GM23338 (cell line): ENCODE measurements at regions not wholly inside any gene's neighbourhood (a gene's known extent, or its start where the extent isn't known, plus 50 kb on each side); places are given as distances from the start of the nearest gene placed in this dataset.

Experiments used
- ATAC-seq: fragments of 200-7000 bp; cut with Tn5 transposase; 3 replicates; pipeline ENCODE4 v1.9.1; 2020
- DNase-seq: peaks from one replicate; pipeline ENCODE4 v3.0.0-alpha.2; 2015; ENCODE audit warnings: low spot score
- H2AFZ ChIP-seq: fragments of 200-600 bp; sonication (generic); 2 replicates; pipeline ENCODE4 v1.8.0; 2016; ENCODE audit warnings: antibody characterized with exemption, mild to moderate bottlenecking, moderate library complexity
- H3F3A ChIP-seq: fragments of 200-600 bp; sonication (generic); replicated peaks from 2 replicates; pipeline ENCODE4 v1.8.0; 2017; ENCODE audit warnings: antibody characterized with exemption, mixed run types, low read depth
- H3K27ac ChIP-seq: fragments of 200-600 bp; sonication (generic); 2 replicates; pipeline ENCODE4 v1.6.1; 2016; ENCODE audit warnings: low read depth
- H3K27me3 ChIP-seq: fragments of 200-600 bp; sonication (generic); 2 replicates; pipeline ENCODE4 v1.8.0; 2016; ENCODE audit warnings: mild to moderate bottlenecking, mixed run types, moderate library complexity; ENCODE audit not compliant: insufficient read depth
- H3K36me3 ChIP-seq: fragments of 200-600 bp; sonication (generic); 2 replicates; pipeline ENCODE4 v1.8.0; 2016; ENCODE audit warnings: mild to moderate bottlenecking; ENCODE audit not compliant: insufficient read depth
- H3K4me1 ChIP-seq: fragments of 200-600 bp; sonication (generic); 2 replicates; pipeline ENCODE4 v1.8.0; 2016; ENCODE audit warnings: mild to moderate bottlenecking, moderate library complexity; ENCODE audit not compliant: insufficient read depth
- H3K4me2 ChIP-seq: fragments of 200-600 bp; sonication (generic); 2 replicates; pipeline ENCODE4 v1.7.1; 2017; ENCODE audit warnings: mixed run types
- H3K4me3 ChIP-seq: fragments of 200-600 bp; sonication (generic); 2 replicates; pipeline ENCODE4 v1.6.1; 2016; ENCODE audit warnings: mixed run types
- H3K79me2 ChIP-seq: fragments of 200-600 bp; sonication (generic); replicated peaks from 2 replicates; pipeline ENCODE4 v1.8.0; 2017; ENCODE audit warnings: mild to moderate bottlenecking; ENCODE audit not compliant: insufficient read depth
- H3K9me2 ChIP-seq: fragments of 200-600 bp; sonication (generic); 2 replicates; pipeline ENCODE4 v1.8.0; 2017; ENCODE audit not compliant: insufficient read depth
- H4K20me1 ChIP-seq: fragments of 200-600 bp; sonication (generic); replicated peaks from 2 replicates; pipeline ENCODE4 v1.8.0; 2017; ENCODE audit warnings: mild to moderate bottlenecking; ENCODE audit not compliant: insufficient read depth
- H3K27ac Mint-ChIP-seq: 2 replicates; pipeline ENCODE4 v1.8.0; 2020; ENCODE audit warnings: inconsistent platforms, mild to moderate bottlenecking, moderate library complexity, mixed read lengths
- H3K27me3 Mint-ChIP-seq: 3 replicates; pipeline ENCODE4 v1.8.0; 2022; ENCODE audit warnings: low read depth, mild to moderate bottlenecking, moderate library complexity, mixed read lengths, inconsistent platforms; ENCODE audit not compliant: insufficient read depth, poor library complexity
- H3K36me3 Mint-ChIP-seq: 3 replicates; pipeline ENCODE4 v1.8.0; 2021; ENCODE audit warnings: low read depth, mild to moderate bottlenecking, inconsistent platforms, moderate library complexity, mixed read lengths
- H3K4me1 Mint-ChIP-seq: 3 replicates; pipeline ENCODE4 v1.8.0; 2020; ENCODE audit warnings: mild to moderate bottlenecking, inconsistent platforms, mixed read lengths
- H3K4me3 Mint-ChIP-seq: 3 replicates; pipeline ENCODE4 v1.8.0; 2021; ENCODE audit warnings: moderate library complexity, mild to moderate bottlenecking, inconsistent platforms, mixed read lengths
- H3K9me3 Mint-ChIP-seq: 3 replicates; pipeline ENCODE4 v1.8.0; 2020; ENCODE audit warnings: moderate library complexity, mild to moderate bottlenecking, inconsistent platforms, mixed read lengths
- CREB1 ChIP-seq: fragments of 250-450 bp; sonication (Bioruptor Pico); IDR thresholded peaks from 2 replicates; pipeline ENCODE4 v1.5.0; 2020; ENCODE audit warnings: low read depth, mild to moderate bottlenecking, moderate library complexity
- EZH2 ChIP-seq: fragments of 200-600 bp; sonication (generic); IDR thresholded peaks from one replicate; pipeline ENCODE4 v1.8.0; 2017; ENCODE audit warnings: antibody characterized with exemption, mild to moderate bottlenecking, low read depth; ENCODE audit not compliant: unreplicated experiment
- JUNB ChIP-seq: IDR thresholded peaks from one replicate; pipeline ENCODE4 v1.6.1; 2016; ENCODE audit warnings: antibody characterized with exemption; ENCODE audit not compliant: unreplicated experiment
- NANOG ChIP-seq: IDR thresholded peaks from 2 replicates; pipeline ENCODE4 v1.6.1; 2016; ENCODE audit warnings: antibody characterized with exemption, borderline replicate concordance
- POLR2AphosphoS5 ChIP-seq: IDR thresholded peaks from 2 replicates; pipeline ENCODE4 v1.6.1; 2016; ENCODE audit warnings: antibody characterized with exemption, low read depth
- STAT1 ChIP-seq: IDR thresholded peaks from one replicate; pipeline ENCODE4 v1.6.1; 2016; ENCODE audit warnings: antibody characterized with exemption; ENCODE audit not compliant: unreplicated experiment
- ZNF114 ChIP-seq: fragments of 250-450 bp; sonication (Bioruptor Pico); IDR thresholded peaks from 2 replicates; pipeline ENCODE4 v1.5.0; 2020; ENCODE audit warnings: mild to moderate bottlenecking, moderate library complexity
- TF ChIP-seq, protein P1 (sequence below): IDR thresholded peaks from 2 replicates; pipeline ENCODE4 v1.6.1; 2016; ENCODE audit warnings: antibody characterized with exemption
- TF ChIP-seq, protein P2 (sequence below), 2 experiments: fragments of 200-600 bp in 1 of 2; sonication (generic) in 1 of 2; conservative IDR thresholded peaks; 2 replicates each; pipeline versions ENCODE4 v1.5.1 to v1.6.1; 2016 to 2017; ENCODE audit warnings: antibody characterized with exemption in 2 of 2, low read depth in 2 of 2, mild to moderate bottlenecking in 2 of 2, moderate library complexity in 1 of 2
- TF ChIP-seq, protein P3 (sequence below): fragments of 250-450 bp; sonication (Bioruptor Pico); IDR thresholded peaks from 2 replicates; pipeline ENCODE4 v1.5.0; 2020; ENCODE audit warnings: mild to moderate bottlenecking, moderate library complexity
- TF ChIP-seq, protein P4 (sequence below): IDR thresholded peaks from one replicate; pipeline ENCODE4 v1.6.1; 2018; ENCODE audit warnings: antibody characterized with exemption; ENCODE audit not compliant: unreplicated experiment

DNA sequence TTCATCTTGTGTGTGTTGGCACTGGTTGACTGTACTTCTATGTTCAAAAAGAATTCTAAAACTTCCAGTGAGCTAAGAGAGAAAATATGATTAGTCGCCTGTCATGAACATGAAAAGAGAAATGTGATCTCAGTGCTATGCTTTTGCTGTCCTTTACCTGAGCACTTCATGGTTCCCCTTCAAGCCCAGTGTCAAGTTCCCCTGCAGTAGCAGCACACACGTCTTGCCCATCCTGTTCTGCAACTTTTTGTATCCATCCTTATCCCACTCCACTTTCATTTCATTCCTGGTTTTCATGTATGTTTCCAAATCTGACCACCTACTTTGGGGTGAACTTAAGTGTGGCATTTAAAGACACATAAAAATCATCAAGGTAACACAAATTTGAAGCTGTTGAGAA is 848.0 kb upstream of the USP15 start (continued):
- TF ChIP-seq POLR2AphosphoS5 (no peak), EZH2 (no peak), NANOG (no peak), JUNB (no peak), CREB1 (CRISPR knock-in tag) (no peak)
- TF ChIP-seq, protein P1, sequence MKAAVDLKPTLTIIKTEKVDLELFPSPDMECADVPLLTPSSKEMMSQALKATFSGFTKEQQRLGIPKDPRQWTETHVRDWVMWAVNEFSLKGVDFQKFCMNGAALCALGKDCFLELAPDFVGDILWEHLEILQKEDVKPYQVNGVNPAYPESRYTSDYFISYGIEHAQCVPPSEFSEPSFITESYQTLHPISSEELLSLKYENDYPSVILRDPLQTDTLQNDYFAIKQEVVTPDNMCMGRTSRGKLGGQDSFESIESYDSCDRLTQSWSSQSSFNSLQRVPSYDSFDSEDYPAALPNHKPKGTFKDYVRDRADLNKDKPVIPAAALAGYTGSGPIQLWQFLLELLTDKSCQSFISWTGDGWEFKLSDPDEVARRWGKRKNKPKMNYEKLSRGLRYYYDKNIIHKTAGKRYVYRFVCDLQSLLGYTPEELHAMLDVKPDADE: no peak
- TF ChIP-seq, protein P2, sequence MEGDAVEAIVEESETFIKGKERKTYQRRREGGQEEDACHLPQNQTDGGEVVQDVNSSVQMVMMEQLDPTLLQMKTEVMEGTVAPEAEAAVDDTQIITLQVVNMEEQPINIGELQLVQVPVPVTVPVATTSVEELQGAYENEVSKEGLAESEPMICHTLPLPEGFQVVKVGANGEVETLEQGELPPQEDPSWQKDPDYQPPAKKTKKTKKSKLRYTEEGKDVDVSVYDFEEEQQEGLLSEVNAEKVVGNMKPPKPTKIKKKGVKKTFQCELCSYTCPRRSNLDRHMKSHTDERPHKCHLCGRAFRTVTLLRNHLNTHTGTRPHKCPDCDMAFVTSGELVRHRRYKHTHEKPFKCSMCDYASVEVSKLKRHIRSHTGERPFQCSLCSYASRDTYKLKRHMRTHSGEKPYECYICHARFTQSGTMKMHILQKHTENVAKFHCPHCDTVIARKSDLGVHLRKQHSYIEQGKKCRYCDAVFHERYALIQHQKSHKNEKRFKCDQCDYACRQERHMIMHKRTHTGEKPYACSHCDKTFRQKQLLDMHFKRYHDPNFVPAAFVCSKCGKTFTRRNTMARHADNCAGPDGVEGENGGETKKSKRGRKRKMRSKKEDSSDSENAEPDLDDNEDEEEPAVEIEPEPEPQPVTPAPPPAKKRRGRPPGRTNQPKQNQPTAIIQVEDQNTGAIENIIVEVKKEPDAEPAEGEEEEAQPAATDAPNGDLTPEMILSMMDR (conservative IDR thresholded peaks at IDR 0.05; ENCODE audit: low read depth in 2 of 2): no peak

DNA sequence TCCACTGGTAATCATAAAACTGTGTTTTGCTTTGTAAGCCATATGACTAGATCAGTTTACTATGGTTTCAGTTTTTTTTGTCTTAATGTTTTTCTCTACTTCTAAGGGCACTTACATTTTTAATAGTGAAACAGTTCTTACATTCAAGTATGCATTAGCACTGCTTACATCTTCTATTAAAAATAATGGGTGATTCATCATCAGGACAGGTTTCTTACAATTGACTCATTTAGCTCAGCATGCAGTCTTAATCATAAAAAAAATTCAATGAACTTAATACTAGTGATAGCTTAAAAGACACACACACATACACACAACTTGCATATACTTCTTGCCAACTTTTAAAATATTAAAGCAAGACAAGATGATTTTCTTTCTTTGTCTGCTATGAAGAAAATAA is 845.7 kb upstream of the USP15 start:
- H3K4me2 ChIP-seq: no peak overlapping the region
- H3K36me3 ChIP-seq: no peaks in the 10 kb centered on the region
- H4K20me1 ChIP-seq: no peaks in the 10 kb centered on the region
- H3K4me3 ChIP-seq: no peak overlapping the region
- no peaks in the 10 kb centered on the region for H3K79me2 ChIP-seq
- H3K27ac ChIP-seq: no peak overlapping the region
- no peaks in the 10 kb centered on the region for H3K9me2 ChIP-seq
- H3K4me3 Mint-ChIP-seq: no peak overlapping the region
- H2AFZ ChIP-seq: no peak overlapping the region
- no peak overlapping the region for H3K27ac Mint-ChIP-seq
- DNase-seq (no peak), ATAC-seq (no peak)
- no peaks in the 10 kb centered on the region for H3K9me3 Mint-ChIP-seq
- H3K27me3 ChIP-seq: no peaks in the 10 kb centered on the region
- no peaks in the 10 kb centered on the region; the same call in 2 of the 3 replicates for H3K36me3 Mint-ChIP-seq
- peaks cover 2% of the 10 kb centered on the region for H3K27me3 Mint-ChIP-seq
- H3K4me1 Mint-ChIP-seq: peaks cover 12% of the 10 kb centered on the region
- peaks cover 18% of the 10 kb centered on the region; the same call in 1 of the 2 replicates for H3K4me1 ChIP-seq
- no peaks in the 10 kb centered on the region for H3F3A ChIP-seq
- TF ChIP-seq ZNF114 (CRISPR knock-in tag) (no peak), POLR2AphosphoS5 (no peak), CREB1 (CRISPR knock-in tag) (no peak), STAT1 (no peak)
- TF ChIP-seq, protein P1: no peak
- TF ChIP-seq, protein P3, sequence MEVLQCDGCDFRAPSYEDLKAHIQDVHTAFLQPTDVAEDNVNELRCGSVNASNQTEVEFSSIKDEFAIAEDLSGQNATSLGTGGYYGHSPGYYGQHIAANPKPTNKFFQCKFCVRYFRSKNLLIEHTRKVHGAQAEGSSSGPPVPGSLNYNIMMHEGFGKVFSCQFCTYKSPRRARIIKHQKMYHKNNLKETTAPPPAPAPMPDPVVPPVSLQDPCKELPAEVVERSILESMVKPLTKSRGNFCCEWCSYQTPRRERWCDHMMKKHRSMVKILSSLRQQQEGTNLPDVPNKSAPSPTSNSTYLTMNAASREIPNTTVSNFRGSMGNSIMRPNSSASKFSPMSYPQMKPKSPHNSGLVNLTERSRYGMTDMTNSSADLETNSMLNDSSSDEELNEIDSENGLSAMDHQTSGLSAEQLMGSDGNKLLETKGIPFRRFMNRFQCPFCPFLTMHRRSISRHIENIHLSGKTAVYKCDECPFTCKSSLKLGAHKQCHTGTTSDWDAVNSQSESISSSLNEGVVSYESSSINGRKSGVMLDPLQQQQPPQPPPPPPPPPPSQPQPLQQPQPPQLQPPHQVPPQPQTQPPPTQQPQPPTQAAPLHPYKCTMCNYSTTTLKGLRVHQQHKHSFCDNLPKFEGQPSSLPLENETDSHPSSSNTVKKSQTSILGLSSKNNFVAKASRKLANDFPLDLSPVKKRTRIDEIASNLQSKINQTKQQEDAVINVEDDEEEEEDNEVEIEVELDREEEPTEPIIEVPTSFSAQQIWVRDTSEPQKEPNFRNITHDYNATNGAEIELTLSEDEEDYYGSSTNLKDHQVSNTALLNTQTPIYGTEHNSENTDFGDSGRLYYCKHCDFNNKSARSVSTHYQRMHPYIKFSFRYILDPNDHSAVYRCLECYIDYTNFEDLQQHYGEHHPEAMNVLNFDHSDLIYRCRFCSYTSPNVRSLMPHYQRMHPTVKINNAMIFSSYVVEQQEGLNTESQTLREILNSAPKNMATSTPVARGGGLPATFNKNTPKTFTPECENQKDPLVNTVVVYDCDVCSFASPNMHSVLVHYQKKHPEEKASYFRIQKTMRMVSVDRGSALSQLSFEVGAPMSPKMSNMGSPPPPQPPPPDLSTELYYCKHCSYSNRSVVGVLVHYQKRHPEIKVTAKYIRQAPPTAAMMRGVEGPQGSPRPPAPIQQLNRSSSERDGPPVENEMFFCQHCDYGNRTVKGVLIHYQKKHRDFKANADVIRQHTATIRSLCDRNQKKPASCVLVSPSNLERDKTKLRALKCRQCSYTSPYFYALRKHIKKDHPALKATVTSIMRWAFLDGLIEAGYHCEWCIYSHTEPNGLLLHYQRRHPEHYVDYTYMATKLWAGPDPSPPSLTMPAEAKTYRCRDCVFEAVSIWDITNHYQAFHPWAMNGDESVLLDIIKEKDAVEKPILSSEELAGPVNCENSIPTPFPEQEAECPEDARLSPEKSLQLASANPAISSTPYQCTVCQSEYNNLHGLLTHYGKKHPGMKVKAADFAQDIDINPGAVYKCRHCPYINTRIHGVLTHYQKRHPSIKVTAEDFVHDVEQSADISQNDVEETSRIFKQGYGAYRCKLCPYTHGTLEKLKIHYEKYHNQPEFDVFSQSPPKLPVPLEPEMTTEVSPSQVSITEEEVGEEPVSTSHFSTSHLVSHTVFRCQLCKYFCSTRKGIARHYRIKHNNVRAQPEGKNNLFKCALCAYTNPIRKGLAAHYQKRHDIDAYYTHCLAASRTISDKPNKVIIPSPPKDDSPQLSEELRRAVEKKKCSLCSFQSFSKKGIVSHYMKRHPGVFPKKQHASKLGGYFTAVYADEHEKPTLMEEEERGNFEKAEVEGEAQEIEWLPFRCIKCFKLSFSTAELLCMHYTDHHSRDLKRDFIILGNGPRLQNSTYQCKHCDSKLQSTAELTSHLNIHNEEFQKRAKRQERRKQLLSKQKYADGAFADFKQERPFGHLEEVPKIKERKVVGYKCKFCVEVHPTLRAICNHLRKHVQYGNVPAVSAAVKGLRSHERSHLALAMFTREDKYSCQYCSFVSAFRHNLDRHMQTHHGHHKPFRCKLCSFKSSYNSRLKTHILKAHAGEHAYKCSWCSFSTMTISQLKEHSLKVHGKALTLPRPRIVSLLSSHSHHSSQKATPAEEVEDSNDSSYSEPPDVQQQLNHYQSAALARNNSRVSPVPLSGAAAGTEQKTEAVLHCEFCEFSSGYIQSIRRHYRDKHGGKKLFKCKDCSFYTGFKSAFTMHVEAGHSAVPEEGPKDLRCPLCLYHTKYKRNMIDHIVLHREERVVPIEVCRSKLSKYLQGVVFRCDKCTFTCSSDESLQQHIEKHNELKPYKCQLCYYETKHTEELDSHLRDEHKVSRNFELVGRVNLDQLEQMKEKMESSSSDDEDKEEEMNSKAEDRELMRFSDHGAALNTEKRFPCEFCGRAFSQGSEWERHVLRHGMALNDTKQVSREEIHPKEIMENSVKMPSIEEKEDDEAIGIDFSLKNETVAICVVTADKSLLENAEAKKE (CRISPR knock-in tag): no peak
- TF ChIP-seq, protein P4, sequence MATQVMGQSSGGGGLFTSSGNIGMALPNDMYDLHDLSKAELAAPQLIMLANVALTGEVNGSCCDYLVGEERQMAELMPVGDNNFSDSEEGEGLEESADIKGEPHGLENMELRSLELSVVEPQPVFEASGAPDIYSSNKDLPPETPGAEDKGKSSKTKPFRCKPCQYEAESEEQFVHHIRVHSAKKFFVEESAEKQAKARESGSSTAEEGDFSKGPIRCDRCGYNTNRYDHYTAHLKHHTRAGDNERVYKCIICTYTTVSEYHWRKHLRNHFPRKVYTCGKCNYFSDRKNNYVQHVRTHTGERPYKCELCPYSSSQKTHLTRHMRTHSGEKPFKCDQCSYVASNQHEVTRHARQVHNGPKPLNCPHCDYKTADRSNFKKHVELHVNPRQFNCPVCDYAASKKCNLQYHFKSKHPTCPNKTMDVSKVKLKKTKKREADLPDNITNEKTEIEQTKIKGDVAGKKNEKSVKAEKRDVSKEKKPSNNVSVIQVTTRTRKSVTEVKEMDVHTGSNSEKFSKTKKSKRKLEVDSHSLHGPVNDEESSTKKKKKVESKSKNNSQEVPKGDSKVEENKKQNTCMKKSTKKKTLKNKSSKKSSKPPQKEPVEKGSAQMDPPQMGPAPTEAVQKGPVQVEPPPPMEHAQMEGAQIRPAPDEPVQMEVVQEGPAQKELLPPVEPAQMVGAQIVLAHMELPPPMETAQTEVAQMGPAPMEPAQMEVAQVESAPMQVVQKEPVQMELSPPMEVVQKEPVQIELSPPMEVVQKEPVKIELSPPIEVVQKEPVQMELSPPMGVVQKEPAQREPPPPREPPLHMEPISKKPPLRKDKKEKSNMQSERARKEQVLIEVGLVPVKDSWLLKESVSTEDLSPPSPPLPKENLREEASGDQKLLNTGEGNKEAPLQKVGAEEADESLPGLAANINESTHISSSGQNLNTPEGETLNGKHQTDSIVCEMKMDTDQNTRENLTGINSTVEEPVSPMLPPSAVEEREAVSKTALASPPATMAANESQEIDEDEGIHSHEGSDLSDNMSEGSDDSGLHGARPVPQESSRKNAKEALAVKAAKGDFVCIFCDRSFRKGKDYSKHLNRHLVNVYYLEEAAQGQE: no peak
